ENCODE measurements at regions not wholly inside any gene's neighbourhood (a gene's known extent, or its start where the extent isn't known, plus 50 kb on each side); places are given as distances from the start of the nearest gene placed in this dataset.

DNA sequence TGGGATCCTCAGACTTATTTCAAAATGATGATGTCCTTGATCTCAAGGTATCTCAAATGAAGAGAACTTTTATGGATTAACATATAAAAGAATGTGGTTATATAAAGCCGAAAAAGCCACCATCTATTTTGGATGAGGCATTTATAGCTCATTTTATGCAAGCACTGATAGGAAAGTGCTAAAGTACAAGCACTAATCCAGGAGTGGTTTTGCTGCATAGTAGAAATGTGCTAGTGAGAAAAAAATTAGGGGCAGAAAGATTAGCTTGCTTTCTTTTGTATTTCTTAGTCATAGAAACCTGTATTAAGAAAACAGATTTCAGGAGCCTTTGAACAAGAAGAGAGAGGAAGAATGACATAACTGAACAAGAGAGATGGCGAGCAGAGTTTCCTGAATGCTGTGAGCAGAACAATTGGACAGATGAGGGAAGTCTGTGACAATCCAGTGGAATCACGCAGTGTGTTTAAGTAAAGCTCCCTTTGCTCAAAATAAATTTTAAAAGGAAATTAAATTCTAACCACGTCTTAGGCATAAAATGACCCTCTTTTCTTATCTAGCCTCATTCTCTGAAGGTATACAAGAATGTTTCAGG, 238.2 kb upstream of the NOVA1 start:
- TF ChIP-seq, protein P1, sequence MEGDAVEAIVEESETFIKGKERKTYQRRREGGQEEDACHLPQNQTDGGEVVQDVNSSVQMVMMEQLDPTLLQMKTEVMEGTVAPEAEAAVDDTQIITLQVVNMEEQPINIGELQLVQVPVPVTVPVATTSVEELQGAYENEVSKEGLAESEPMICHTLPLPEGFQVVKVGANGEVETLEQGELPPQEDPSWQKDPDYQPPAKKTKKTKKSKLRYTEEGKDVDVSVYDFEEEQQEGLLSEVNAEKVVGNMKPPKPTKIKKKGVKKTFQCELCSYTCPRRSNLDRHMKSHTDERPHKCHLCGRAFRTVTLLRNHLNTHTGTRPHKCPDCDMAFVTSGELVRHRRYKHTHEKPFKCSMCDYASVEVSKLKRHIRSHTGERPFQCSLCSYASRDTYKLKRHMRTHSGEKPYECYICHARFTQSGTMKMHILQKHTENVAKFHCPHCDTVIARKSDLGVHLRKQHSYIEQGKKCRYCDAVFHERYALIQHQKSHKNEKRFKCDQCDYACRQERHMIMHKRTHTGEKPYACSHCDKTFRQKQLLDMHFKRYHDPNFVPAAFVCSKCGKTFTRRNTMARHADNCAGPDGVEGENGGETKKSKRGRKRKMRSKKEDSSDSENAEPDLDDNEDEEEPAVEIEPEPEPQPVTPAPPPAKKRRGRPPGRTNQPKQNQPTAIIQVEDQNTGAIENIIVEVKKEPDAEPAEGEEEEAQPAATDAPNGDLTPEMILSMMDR (IDR thresholded peaks at IDR 0.05): no peak
- TF ChIP-seq POLR2AphosphoS5 (IDR thresholded peaks at IDR 0.05): no peak
- TF ChIP-seq POLR2A (IDR thresholded peaks at IDR 0.05): no peak
- no peak for TF ChIP-seq EP300 (IDR thresholded peaks at IDR 0.05; ENCODE audit: low read depth)
- 22 to 29% methylated on average over 3 to 4 of the region's 4 CpGs for WGBS, 2 donors (ENCODE audit: low coverage in 1 of 2)
- no peak overlapping the region for H3K27ac ChIP-seq

DNA sequence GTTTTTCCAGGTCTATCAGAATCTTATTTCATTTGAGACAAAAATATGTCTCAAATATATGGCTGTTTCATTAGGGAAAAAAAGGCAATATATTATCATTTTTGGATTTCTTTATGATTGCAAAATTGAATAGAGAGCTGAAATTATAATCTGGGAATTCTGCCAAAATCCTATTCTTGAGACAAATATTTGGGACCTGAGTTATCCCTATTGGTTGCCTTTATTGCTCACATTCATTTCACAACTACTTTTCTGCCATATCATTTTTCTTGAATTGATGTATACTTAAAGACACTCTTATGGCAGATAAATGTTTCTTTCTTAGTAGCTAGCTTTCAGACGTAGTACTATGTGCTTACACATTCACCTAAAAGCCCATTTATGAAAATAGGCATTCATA, 241.6 kb upstream of the NOVA1 start:
- H3K27ac ChIP-seq: no peak overlapping the region
- peaks cover 0 to 35% (median 5%) of the 10 kb centered on the region in 4 donors for H3K4me1 ChIP-seq
- in situ Hi-C loops (cut with MboI; ENCODE audit: low pct_ligation_motif_present in 1 of 4, low pct_unique_long_range_greater_than_20kb in 1 of 4, low sequenced_read_pairs in 3 of 4) (no loop called here), intact Hi-C loops (cut with DNase I; ENCODE audit: low total_unique reads) (no loop called here)
- no peak for DNase-seq
- no peaks in the 10 kb centered on the region for H3K27me3 ChIP-seq
- no peak overlapping the region for H3K4me3 ChIP-seq
- TF ChIP-seq POLR2AphosphoS5 (IDR thresholded peaks at IDR 0.05) (no peak), POLR2A (IDR thresholded peaks at IDR 0.05) (no peak), EP300 (IDR thresholded peaks at IDR 0.05; ENCODE audit: low read depth) (no peak)
- TF ChIP-seq, protein P1 (IDR thresholded peaks at IDR 0.05): no peak
- WGBS, 2 donors (ENCODE audit: low coverage in 1 of 2): 67 to 70% methylated on average over 1 of the region's 1 CpG
- H3K36me3 ChIP-seq: no peaks in the 10 kb centered on the region
- no peaks in the 10 kb centered on the region for H3K9me3 ChIP-seq

More for the DNA sequence above, 238.2 kb upstream of the NOVA1 start:
- intact Hi-C loops (cut with DNase I; ENCODE audit: low total_unique reads): no loop called here
- Histone ChIP-seq H3K9me3 (no peaks in the 10 kb centered on the region), H3K4me3 (no peak overlapping the region), H3K36me3 (no peaks in the 10 kb centered on the region), H3K27me3 (no peaks in the 10 kb centered on the region), H3K4me1 (peaks cover 0 to 13% (median 1%) of the 10 kb centered on the region in 4 donors)
- in situ Hi-C loops (cut with MboI; ENCODE audit: low pct_ligation_motif_present in 1 of 4, low pct_unique_long_range_greater_than_20kb in 1 of 4, low sequenced_read_pairs in 3 of 4): no loop called here
- no peak for DNase-seq

DNA sequence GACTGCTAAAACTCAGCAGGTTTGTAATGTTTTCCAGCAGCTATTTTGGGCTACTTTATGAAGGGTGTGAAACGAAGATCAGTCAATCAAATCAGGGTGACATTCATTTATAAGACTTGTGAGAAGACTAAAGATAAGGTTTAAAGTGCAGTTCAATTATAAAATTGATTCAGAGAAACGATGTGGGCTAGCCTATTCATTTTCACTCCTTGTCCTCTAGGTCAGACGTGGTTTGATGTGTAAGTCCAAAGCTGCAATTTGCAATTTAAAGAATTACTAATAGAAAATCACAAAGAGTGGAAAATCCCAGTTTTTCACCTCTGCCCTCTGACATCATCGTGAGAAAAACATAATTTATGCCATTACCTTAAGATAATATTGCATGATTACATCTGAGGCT, 243.5 kb upstream of the NOVA1 start:
- no peak for TF ChIP-seq POLR2AphosphoS5 (IDR thresholded peaks at IDR 0.05)
- TF ChIP-seq POLR2A (IDR thresholded peaks at IDR 0.05): no peak
- TF ChIP-seq, protein P1 (IDR thresholded peaks at IDR 0.05): no peak
- no peak for TF ChIP-seq EP300 (IDR thresholded peaks at IDR 0.05; ENCODE audit: low read depth)
- Histone ChIP-seq H3K9me3 (no peaks in the 10 kb centered on the region), H3K27ac (peak overlapping the region in 1 of 4 donors; percentile 44), H3K27me3 (no peaks in the 10 kb centered on the region), H3K36me3 (no peaks in the 10 kb centered on the region), H3K4me3 (no peak overlapping the region), H3K4me1 (peaks cover 0 to 42% (median 6%) of the 10 kb centered on the region in 4 donors)
- no peak for DNase-seq
- WGBS, 2 donors (ENCODE audit: low coverage in 1 of 2): 41 to 45% methylated on average over 4 of the region's 4 CpGs
- intact Hi-C loops (cut with DNase I; ENCODE audit: low total_unique reads) (no loop called here), in situ Hi-C loops (cut with MboI; ENCODE audit: low pct_ligation_motif_present in 1 of 4, low pct_unique_long_range_greater_than_20kb in 1 of 4, low sequenced_read_pairs in 3 of 4) (no loop called here)

DNA sequence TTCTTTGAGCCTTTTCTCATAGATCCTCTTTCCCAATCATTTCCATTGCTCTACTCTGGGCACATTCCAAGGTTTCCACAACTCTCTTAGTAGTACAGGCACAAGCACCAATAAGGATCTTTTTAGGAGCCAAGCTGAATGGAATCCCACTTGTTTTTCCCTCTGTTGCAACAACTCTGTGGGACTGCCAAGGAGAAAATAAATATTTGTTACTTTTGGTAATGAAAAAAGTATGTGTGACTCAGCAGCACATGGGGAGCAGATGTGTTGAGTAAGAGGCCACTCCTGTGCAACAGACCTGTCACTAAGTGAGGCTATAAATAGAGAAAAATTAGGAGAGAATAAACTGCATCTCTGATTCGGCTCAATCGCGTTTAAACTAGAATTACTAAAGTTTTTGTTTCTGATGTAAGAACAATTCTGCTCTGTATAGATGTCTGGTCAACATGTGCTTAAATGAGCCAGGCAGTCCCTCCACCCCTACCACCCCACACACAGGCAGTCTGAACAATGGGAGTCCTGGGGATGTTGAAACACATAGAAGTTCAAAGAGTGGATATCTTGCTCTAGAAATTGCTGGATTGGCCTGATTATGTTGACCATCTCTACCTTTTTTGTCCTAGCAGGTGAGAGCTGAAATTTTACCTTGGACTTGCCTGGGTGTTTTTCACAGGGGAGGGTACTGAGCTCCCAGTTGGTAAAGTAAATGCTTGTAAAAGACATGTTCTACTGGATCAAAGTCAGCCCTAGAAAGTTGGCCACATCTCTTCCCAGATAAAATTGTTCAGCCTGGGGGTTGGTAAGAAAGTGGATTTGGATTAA, 244.3 kb upstream of the NOVA1 start:
- WGBS, 2 donors (ENCODE audit: low coverage in 1 of 2): 67 to 78% methylated on average over 3 of the region's 3 CpGs
- no peaks in the 10 kb centered on the region for H3K36me3 ChIP-seq
- DNase-seq: peak; percentile 14
- no peak overlapping the region for H3K4me3 ChIP-seq
- H3K9me3 ChIP-seq: no peaks in the 10 kb centered on the region
- intact Hi-C loops (cut with DNase I; ENCODE audit: low total_unique reads): no loop called here
- in situ Hi-C loops (cut with MboI; ENCODE audit: low pct_ligation_motif_present in 1 of 4, low pct_unique_long_range_greater_than_20kb in 1 of 4, low sequenced_read_pairs in 3 of 4): no loop called here
- TF ChIP-seq, protein P1 (IDR thresholded peaks at IDR 0.05): no peak
- TF ChIP-seq EP300 (IDR thresholded peaks at IDR 0.05; ENCODE audit: low read depth) (no peak), POLR2AphosphoS5 (IDR thresholded peaks at IDR 0.05) (peak in 2 of 3 donors; percentile 79), POLR2A (IDR thresholded peaks at IDR 0.05) (no peak)
- peaks cover 0 to 40% (median 6%) of the 10 kb centered on the region in 4 donors for H3K4me1 ChIP-seq
- no peaks in the 10 kb centered on the region for H3K27me3 ChIP-seq
- peak overlapping the region in 3 of 4 donors; percentile 37 to 56 (median 44) for H3K27ac ChIP-seq
